ENCODE measurements at regions not wholly inside any gene's neighbourhood (a gene's known extent, or its start where the extent isn't known, plus 50 kb on each side); places are given as distances from the start of the nearest gene placed in this dataset.

- DNase-seq (ENCODE audit: low spot score) = no peak
Measured at GRCh38 chr2:21633015-21633414, 509.2 kb downstream of the TDRD15 start.

GRCh38 chr2:21633466-21633865 is 509.7 kb downstream of the TDRD15 start:
- no peak for DNase-seq (ENCODE audit: low spot score)

GRCh38 chr2:21633911-21634310 is 510.1 kb downstream of the TDRD15 start:
- DNase-seq (ENCODE audit: low spot score) = no peak

GRCh38 chr2:21640046-21640445 is 516.3 kb downstream of the TDRD15 start:
- DNase-seq (ENCODE audit: low spot score) = no peak

- no peak for DNase-seq (ENCODE audit: low spot score)
Measured at GRCh38 chr2:21642647-21643046, 518.9 kb downstream of the TDRD15 start.

GRCh38 chr2:21643180-21643579 is 519.4 kb downstream of the TDRD15 start:
- no peak for DNase-seq (ENCODE audit: low spot score)

GRCh38 chr2:21644266-21644665 is 520.5 kb downstream of the TDRD15 start:
- no peak for DNase-seq (ENCODE audit: low spot score)

- no peak for DNase-seq (ENCODE audit: low spot score)
Measured at GRCh38 chr2:21646345-21646744, 522.6 kb downstream of the TDRD15 start.

- no peak for DNase-seq (ENCODE audit: low spot score)
Measured at GRCh38 chr2:21650569-21650968, 526.8 kb downstream of the TDRD15 start.

GRCh38 chr2:21655136-21655535 is 531.4 kb downstream of the TDRD15 start:
- DNase-seq (ENCODE audit: low spot score) = no peak

GRCh38 chr2:21656330-21657075 is 532.7 kb downstream of the TDRD15 start:
- no peak for DNase-seq (ENCODE audit: low spot score)

GRCh38 chr2:21657445-21657844 is 533.7 kb downstream of the TDRD15 start:
- DNase-seq (ENCODE audit: low spot score) = no peak

GRCh38 chr2:21658269-21658668 is 534.5 kb downstream of the TDRD15 start:
- DNase-seq (ENCODE audit: low spot score) = no peak

GRCh38 chr2:21658907-21659477 is 535.2 kb downstream of the TDRD15 start:
- DNase-seq (ENCODE audit: low spot score) = no peak

- no peak for DNase-seq (ENCODE audit: low spot score)
Measured at GRCh38 chr2:21664083-21664482, 540.3 kb downstream of the TDRD15 start.

- no peak for DNase-seq (ENCODE audit: low spot score)
Measured at GRCh38 chr2:21667638-21668037, 543.9 kb downstream of the TDRD15 start.

- DNase-seq (ENCODE audit: low spot score) = no peak
Measured at GRCh38 chr2:21668078-21668710, 544.4 kb downstream of the TDRD15 start.

GRCh38 chr2:21676041-21676440 is 552.3 kb downstream of the TDRD15 start:
- no peak for DNase-seq (ENCODE audit: low spot score)

- no peak for DNase-seq (ENCODE audit: low spot score)
Measured at GRCh38 chr2:21676676-21677075, 552.9 kb downstream of the TDRD15 start.

GRCh38 chr2:21683838-21684237 is 560.1 kb downstream of the TDRD15 start:
- DNase-seq (ENCODE audit: low spot score) = no peak

GRCh38 chr2:21687589-21687988 is 563.8 kb downstream of the TDRD15 start:
- no peak for DNase-seq (ENCODE audit: low spot score)

- no peak for DNase-seq (ENCODE audit: low spot score)
Measured at GRCh38 chr2:21690005-21690404, 566.2 kb downstream of the TDRD15 start.

- DNase-seq (ENCODE audit: low spot score) = no peak
Measured at GRCh38 chr2:21693081-21693480, 569.3 kb downstream of the TDRD15 start.

Measured in germinal center (tissue), 1 donor.